Dedifferentiated amniotic fluid mesenchymal stem cell (primary cell): ENCODE measurements at regions not wholly inside any gene's neighbourhood (a gene's known extent, or its start where the extent isn't known, plus 50 kb on each side); places are given as distances from the start of the nearest gene placed in this dataset.
"Not testable (repeated sequence)": the region's sequence is repeated elsewhere in the genome, so short reads cannot be mapped to it uniquely, and the experiment has no call there.

ENCODE experiments used
- DNase-seq: peaks from one replicate; pipeline ENCODE4 v3.0.0-alpha.2; 2016; ENCODE audit errors: extremely low spot score

GRCh38 chr9:82721593-82721992 lies 341.3 kb downstream of the RASEF start:
- no peak for DNase-seq

GRCh38 chr9:82722051-82722450 lies 340.9 kb downstream of the RASEF start:
- no peak for DNase-seq

DNA sequence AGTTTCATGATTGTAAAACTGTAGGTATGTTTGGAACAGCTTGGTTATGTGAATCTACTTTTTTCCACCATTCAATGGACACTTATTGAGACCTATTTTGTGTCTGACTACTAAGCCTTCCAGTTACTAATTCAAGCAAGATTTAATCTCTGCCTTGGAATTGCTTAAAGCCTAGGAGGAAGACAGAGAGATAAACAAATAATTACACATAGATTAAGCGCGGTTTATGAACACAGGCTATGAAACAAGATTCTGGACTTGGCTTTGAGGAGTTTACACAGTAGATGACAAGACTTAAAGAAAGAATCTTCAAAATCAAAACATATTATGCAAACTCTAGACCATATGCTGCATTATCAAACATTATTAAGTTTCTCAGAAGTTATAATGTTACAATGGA lies 340.4 kb downstream of the RASEF start:
- DNase-seq = no peak

DNA sequence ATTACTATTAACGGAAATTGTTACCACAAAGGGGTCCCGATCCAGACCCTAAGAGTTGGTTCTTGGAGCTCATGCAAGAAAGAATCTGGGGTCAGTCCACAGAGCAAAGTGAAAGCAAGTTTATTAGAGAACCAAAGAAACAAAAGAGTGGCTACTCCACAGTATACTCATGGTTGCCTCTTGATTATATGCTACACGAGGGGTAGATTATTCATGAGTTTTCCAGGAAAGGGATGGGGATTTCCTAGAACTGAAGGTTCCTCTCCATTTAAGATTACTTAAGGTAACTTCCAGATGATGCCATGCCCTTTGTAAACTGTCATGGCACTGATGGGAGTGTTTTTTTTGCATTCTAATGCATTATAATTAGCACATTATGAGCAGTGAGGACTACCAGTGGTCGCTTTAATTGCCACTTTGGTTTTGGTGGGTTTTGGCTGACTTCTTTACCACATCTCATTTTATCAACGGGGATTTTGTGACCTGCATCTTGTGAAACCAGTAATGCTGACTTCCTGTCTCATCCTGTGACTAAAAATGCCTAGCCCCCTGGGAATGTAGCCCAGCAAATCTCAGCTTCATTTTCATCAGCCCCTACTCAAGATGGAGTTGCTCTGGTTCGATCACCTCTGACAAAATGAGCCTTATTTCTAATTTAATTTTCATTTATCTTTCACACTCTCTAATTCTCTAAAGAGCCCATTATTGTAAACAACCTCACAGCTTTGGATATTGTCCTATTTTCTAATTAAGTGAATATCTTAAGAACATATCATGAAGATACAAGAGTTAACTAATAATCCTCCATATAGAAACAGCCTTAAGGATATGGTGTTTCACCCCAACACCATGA lies 336.3 kb downstream of the RASEF start:
- DNase-seq = no peak

DNA sequence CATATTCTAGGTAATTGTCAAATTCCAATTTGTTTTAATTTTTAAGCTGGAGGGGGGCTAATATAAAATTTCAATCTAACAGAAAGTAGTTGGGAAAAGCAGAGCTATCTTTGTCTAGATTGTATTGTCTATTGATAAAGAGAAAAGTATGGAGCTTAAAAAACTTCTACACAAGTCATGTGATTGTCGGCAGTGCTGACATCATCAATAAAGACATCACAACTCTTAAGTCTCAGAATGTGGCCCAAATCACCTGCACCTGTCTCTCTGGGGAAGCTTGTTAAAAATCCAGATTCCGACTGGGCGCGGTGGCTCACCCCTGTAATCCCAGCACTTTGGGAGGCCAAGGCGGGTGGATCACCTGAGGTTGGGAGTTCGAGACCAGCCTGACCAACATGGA lies 333.8 kb downstream of the RASEF start:
- no peak for DNase-seq

DNA sequence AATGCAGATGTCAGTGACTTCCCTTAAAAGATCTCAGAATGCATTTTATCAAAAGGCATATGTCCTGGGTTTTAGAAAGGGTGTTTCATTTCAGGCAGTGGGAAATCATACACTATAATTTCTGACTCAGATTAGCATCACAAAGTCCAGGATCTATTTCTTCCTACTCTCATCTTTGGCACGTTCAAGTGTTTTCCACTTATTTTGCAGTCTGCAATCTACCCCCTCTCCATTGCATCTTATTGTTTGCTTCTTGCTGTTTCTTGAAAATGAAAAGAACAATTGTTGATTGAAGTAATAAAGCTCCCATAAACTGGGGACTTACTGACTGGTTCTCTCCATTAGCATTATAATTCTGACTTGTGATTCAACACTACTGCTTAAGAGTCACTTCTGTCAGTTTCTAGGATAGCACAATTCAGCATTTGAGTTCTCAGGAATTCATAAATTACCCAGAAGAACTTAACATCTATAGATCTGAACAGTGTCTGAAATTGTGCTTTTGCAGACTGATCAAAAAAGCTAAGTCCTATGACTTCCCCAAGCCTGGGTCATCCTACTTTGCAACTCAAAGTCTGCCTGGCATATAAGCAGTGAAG lies 332.9 kb downstream of the RASEF start:
- DNase-seq = no peak

DNA sequence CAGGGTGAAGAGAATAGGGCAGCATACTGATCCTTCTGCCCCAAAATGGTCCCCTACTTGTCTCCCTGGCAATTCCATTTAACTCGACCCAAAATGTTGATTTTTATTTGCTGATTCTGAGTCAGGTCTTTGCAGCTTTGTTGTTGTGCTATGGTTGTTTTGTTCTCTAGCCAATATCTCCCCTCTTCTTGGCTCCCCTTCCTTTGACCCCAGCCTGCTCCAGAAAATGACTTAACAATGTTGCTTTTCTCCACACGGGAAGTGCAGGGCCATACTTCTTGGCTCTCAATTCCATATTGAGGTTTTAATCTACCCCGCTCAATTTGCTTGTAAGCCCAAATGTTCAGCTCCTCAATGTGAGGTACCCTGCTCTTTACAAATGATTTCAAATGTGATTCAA lies 330.0 kb downstream of the RASEF start:
- no peak for DNase-seq

DNA sequence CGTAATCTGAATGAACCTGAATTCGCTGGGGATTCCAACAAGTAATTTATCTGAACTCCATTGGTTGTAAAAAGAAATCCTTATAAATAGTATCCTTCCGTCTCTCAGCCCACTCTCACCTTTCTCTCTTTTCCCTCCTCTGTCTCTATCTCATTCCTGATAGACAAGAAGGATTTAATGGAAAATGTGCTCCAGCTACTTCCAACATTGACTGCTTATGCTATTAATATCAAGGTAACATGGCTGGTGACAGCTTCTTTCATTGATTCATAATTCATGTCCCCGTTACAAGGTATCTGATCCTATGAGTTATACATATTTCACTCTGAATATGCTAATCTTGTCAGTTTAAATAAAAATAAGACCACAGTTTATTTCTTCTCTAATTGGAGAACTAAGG lies 326.8 kb downstream of the RASEF start:
- no peak for DNase-seq

DNA sequence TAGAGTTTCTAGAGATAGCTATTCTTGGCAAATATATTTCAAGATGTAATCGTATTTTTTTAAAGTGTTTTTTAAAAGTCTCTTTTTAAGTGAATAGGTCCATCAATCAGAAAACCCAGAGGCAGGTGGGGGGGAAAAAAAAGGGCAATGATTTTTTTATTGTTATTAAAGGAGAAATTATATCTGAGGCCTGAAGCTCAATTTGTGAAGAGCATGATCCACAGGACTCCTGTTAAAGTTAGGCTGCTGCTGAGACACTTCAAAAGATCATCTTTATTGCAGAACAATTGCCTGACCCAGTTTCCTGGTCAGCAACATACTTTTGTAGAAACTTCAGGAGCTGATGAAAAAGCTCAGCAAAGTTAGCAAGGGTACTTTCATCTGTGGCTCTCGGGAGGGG lies 326.2 kb downstream of the RASEF start:
- no peak for DNase-seq

DNA sequence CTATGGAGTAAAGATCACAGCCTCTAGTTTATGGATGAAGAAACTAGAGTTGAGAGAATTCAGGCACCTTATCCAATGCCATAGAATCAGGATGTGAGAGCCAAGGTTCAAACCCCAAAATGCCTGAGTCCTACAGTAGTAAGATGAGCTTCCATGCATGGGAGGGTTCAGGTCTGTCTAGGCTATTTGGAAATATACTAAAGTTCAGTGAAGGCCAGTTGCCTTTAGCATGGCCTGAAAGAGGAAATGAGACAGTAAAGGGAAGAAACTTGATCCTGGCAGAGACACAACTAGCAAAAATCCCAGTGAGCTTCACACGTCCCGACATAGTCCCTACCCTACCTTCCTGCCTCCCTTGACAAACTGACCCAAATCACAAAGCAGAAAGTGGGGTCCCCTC lies 317.0 kb downstream of the RASEF start:
- DNase-seq = no peak

- no peak for DNase-seq
Observed at GRCh38 chr9:82750411-82750913, 312.5 kb downstream of the RASEF start.

- DNase-seq = no peak
Observed at GRCh38 chr9:82757924-82758323, 305.0 kb downstream of the RASEF start.

- DNase-seq = no peak
Observed at GRCh38 chr9:82761027-82761426, 301.9 kb downstream of the RASEF start.

DNA sequence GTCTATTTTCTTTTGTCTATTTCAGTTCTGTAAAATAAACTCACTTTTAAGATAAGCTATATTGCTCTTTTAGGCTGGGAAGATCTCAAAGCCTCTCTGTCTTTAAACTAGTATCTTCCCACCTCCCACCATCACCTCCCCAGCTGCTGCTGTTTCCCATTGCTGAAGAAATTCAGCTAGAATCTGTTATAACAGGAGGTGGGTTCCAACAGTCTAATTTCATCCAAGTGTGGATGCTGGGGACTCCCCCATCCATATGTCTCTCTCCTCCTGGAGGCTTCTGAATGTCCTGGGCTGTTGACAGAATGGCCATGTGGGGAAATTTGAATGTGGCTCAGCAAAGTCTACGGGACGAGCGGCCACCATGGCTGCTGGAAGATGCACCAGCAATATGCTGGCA lies 301.0 kb downstream of the RASEF start:
- DNase-seq = no peak

GRCh38 chr9:82763656-82764055 lies 299.3 kb downstream of the RASEF start:
- DNase-seq = no peak

DNA sequence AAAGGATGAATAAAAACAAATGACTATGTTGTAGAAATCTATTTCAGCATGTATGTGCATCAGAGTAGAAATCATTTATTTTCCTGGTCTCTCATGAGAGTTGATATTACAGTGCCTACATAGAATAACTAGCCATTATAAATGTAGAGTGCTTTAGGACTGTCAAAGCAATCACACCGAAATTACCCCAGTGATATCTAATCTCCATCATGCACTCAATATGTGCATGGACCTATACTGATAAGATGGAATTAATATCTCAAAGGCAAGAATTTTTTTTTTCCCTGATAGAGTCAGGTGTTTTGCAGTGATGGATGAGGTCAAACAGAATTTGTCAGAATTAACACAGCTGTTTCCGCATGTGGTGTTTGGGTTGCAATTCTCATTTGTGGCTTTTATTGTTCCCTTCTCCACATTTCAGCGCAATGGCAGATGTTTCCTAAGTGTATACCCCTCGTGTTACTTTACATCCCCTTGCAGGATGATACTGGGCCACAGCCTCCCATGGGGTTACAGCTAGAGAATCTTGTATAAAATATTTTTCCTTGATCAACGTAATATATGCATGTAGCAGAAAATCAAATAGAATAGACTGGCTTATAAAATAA lies 298.8 kb downstream of the RASEF start:
- DNase-seq = no peak

DNA sequence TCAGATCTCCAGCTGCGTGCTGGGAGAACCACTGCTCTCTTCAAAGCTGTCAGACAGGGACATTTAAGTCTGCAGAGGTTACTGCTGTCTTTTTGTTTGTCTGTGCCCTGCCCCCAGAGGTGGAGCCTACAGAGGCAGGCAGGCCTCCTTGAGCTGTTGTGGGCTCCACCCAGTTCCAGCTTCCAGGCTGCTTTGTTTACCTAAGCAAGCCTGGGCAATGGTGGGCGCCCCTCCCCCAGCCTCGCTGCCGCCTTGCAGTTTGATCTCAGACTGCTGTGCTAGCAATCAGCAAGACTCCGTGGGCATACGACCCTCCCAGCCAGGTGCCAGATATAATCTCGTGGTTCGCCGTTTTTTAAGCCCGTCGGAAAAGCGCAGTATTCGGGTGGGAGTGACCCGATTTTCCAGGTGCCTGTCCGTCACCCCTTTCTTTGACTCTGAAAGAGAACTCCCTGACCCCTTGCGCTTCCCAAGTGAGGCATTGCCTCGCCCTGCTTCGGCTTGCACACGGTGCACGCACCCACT lies 288.2 kb downstream of the RASEF start:
- not testable (repeated sequence) for DNase-seq

- no peak for DNase-seq
Observed at GRCh38 chr9:82776508-82776907, 286.4 kb downstream of the RASEF start.

GRCh38 chr9:82777366-82777765 lies 285.6 kb downstream of the RASEF start:
- no peak for DNase-seq

GRCh38 chr9:82778923-82779322 lies 284.0 kb downstream of the RASEF start:
- not testable (repeated sequence) for DNase-seq

- no peak for DNase-seq
Observed at GRCh38 chr9:82780017-82780416, 282.9 kb downstream of the RASEF start.

GRCh38 chr9:82781921-82782392 lies 281.0 kb downstream of the RASEF start:
- no peak for DNase-seq

GRCh38 chr9:82783045-82783444 lies 279.9 kb downstream of the RASEF start:
- no peak for DNase-seq
